ENCODE measurements at regions not wholly inside any gene's neighbourhood (a gene's known extent, or its start where the extent isn't known, plus 50 kb on each side); places are given as distances from the start of the nearest gene placed in this dataset.

DNA sequence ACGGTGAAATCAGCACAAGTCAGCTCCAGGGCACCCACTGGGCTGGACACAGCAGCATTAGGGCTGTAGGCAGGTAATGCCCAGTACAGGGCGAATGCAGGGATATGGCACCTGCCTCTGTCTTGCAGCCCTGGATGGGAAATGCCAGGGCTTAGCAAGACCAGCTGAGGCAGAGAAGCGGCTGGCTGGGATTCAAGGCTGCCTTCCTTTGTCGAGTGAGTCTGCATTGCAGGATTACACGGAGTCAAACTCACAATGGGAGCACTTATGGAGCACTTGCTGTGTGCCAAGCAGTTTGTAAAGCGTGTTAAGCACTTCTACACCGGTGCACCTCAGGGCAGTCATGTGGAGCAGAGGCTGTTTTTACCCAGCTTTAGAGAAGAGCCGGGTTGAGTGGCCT is 87.3 kb upstream of the HDAC4 start:
- no peaks in the 10 kb centered on the region for H3K4me1 ChIP-seq
- 66 to 68% methylated on average over 4 to 8 of the region's 8 CpGs for WGBS, 2 donors
- H3K27ac ChIP-seq = no peak overlapping the region
- no peak for ATAC-seq
- H3K27me3 ChIP-seq = no peaks in the 10 kb centered on the region
- H3K4me3 ChIP-seq = no peak overlapping the region
- no peaks in the 10 kb centered on the region for H3K36me3 ChIP-seq (replicated peaks in 1 of 2; ENCODE audit: insufficient read depth in 1 of 2, low read depth in 2 of 2)
- H3K9me3 ChIP-seq = no peaks in the 10 kb centered on the region
- intact Hi-C loops (cut with DNase I) = no loop called here
- no peak for TF ChIP-seq POLR2A (IDR thresholded peaks at IDR 0.05)
- TF ChIP-seq, protein P1, sequence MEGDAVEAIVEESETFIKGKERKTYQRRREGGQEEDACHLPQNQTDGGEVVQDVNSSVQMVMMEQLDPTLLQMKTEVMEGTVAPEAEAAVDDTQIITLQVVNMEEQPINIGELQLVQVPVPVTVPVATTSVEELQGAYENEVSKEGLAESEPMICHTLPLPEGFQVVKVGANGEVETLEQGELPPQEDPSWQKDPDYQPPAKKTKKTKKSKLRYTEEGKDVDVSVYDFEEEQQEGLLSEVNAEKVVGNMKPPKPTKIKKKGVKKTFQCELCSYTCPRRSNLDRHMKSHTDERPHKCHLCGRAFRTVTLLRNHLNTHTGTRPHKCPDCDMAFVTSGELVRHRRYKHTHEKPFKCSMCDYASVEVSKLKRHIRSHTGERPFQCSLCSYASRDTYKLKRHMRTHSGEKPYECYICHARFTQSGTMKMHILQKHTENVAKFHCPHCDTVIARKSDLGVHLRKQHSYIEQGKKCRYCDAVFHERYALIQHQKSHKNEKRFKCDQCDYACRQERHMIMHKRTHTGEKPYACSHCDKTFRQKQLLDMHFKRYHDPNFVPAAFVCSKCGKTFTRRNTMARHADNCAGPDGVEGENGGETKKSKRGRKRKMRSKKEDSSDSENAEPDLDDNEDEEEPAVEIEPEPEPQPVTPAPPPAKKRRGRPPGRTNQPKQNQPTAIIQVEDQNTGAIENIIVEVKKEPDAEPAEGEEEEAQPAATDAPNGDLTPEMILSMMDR (IDR thresholded peaks at IDR 0.05) = no peak
- DNase-seq = no peak

DNA sequence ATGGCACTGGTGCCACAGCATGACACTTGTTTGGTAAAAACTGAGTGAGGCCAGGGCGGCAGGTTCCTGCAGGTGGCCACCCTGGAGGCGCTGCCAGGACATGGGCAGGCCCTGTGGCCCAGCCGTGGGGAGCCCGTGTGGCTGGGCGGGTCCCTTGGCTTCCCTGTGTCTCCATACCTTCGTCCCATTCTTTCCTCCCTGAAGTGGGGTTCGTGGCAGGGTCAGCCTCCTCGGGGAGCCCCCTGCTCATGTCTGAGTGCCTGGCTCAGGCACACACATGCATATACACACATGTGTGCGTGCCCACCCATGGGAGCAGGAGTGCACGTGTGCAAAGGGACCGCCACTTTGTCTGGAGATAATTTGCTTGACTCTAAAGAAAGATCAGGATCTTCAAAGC is 86.5 kb upstream of the HDAC4 start:
- DNase-seq (no peak), ATAC-seq (no peak)
- Histone ChIP-seq H3K27me3 (no peaks in the 10 kb centered on the region), H3K4me3 (no peak overlapping the region), H3K4me1 (no peaks in the 10 kb centered on the region), H3K36me3 (replicated peaks in 1 of 2; ENCODE audit: insufficient read depth in 1 of 2, low read depth in 2 of 2) (no peaks in the 10 kb centered on the region), H3K27ac (no peak overlapping the region), H3K9me3 (no peaks in the 10 kb centered on the region)
- intact Hi-C loops (cut with DNase I) = no loop called here
- no peak for TF ChIP-seq POLR2A (IDR thresholded peaks at IDR 0.05)
- TF ChIP-seq, protein P1 (IDR thresholded peaks at IDR 0.05) = no peak
- WGBS, 2 donors = 71 to 76% methylated on average over 5 to 11 of the region's 11 CpGs

- H3K27ac ChIP-seq = no peak overlapping the region
- ATAC-seq (no peak), DNase-seq (no peak)
- no peaks in the 10 kb centered on the region for H3K9me3 ChIP-seq
- H3K4me1 ChIP-seq = no peaks in the 10 kb centered on the region
- intact Hi-C loops (cut with DNase I) = no loop called here
- no peak for TF ChIP-seq POLR2A (IDR thresholded peaks at IDR 0.05)
- TF ChIP-seq, protein P1 (IDR thresholded peaks at IDR 0.05) = no peak
- no peaks in the 10 kb centered on the region for H3K27me3 ChIP-seq
- 69 to 75% methylated on average over 2 to 3 of the region's 3 CpGs for WGBS, 2 donors
- no peaks in the 10 kb centered on the region for H3K36me3 ChIP-seq (replicated peaks in 1 of 2; ENCODE audit: insufficient read depth in 1 of 2, low read depth in 2 of 2)
- no peak overlapping the region for H3K4me3 ChIP-seq
These were observed 84.8 kb upstream of the HDAC4 start for GRCh38 chr2:239485622-239486021.

DNA sequence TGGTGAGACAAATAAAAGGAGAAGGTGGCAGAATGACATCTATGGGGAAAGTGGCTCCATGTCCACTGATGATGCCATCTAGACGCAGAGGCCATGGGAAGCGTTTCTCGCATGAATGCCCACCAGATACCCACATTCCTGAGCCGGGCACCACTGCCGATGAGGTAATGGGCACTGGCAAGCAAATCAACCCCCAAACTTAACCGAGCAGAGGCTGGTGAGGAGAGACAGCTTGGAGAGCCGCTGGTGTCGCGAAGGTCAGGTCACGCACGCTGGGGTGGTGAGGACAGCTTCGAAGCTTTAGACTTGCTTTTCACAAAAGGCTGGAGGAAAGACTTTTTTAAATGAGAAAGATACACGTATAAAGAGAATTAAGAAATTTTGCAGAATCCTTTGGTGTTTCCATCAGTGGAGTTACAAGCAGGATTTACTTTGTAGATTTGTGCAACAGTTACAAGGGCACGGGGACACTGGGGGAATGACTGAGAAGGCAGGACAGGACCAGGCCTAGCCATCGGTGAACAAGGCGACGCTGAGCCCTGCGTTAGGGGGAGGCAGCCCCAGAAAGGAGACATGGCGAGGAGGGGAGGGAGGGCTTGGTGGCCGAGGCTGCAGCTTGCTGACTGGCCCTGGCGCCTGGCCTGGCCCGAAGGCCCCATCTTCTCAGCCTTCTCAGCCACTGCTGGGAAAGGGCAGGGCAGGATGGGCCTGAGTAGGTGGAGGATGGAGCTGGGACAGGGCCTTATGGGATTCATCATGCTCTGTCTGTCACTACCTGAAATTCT is 83.9 kb upstream of the HDAC4 start:
- no peaks in the 10 kb centered on the region for H3K4me1 ChIP-seq
- WGBS, 2 donors = 82 to 90% methylated on average over 22 of the region's 22 CpGs
- H3K27ac ChIP-seq = no peak overlapping the region
- no peak for TF ChIP-seq POLR2A (IDR thresholded peaks at IDR 0.05)
- TF ChIP-seq, protein P1 (IDR thresholded peaks at IDR 0.05) = no peak
- no peak for DNase-seq
- intact Hi-C loops (cut with DNase I) = no loop called here
- H3K9me3 ChIP-seq = no peaks in the 10 kb centered on the region
- no peak for ATAC-seq
- no peaks in the 10 kb centered on the region for H3K27me3 ChIP-seq
- H3K36me3 ChIP-seq (replicated peaks in 1 of 2; ENCODE audit: insufficient read depth in 1 of 2, low read depth in 2 of 2) = no peaks in the 10 kb centered on the region
- H3K4me3 ChIP-seq = no peak overlapping the region
